ENCODE measurements at regions not wholly inside any gene's neighbourhood (a gene's known extent, or its start where the extent isn't known, plus 50 kb on each side); places are given as distances from the start of the nearest gene placed in this dataset.

GRCh38 chr2:82487354-82487753 lies 1971.7 kb downstream of the SUCLG1 start:
- H3K4me1 ChIP-seq = no peaks in the 10 kb centered on the region
- H3K4me3 ChIP-seq = no peak overlapping the region
- H3K27ac ChIP-seq = no peak overlapping the region
- peaks cover 0 to 4% of the 10 kb centered on the region in 2 donors for H3K9me3 ChIP-seq
- no peak for TF ChIP-seq CTCF (IDR thresholded peaks at IDR 0.05)
- H3K27me3 ChIP-seq = no peaks in the 10 kb centered on the region
- intact Hi-C loops (cut with DNase I) = no loop called here
- no peak for ATAC-seq
- no peak for DNase-seq
- no peaks in the 10 kb centered on the region for H3K36me3 ChIP-seq

- Histone ChIP-seq H3K4me3 (no peak overlapping the region), H3K9me3 (peaks cover 0 to 4% of the 10 kb centered on the region in 2 donors), H3K4me1 (no peaks in the 10 kb centered on the region), H3K27me3 (no peaks in the 10 kb centered on the region), H3K36me3 (no peaks in the 10 kb centered on the region), H3K27ac (no peak overlapping the region)
- no peak for ATAC-seq
- intact Hi-C loops (cut with DNase I) = no loop called here
- DNase-seq = no peak
- TF ChIP-seq CTCF (IDR thresholded peaks at IDR 0.05) = no peak
Observed at GRCh38 chr2:82485701-82486100, 1973.4 kb downstream of the SUCLG1 start.

GRCh38 chr2:82481207-82481606 lies 1977.9 kb downstream of the SUCLG1 start:
- Histone ChIP-seq H3K4me3 (no peak overlapping the region), H3K4me1 (no peaks in the 10 kb centered on the region), H3K9me3 (no peaks in the 10 kb centered on the region), H3K27me3 (no peaks in the 10 kb centered on the region), H3K36me3 (no peaks in the 10 kb centered on the region), H3K27ac (no peak overlapping the region)
- ATAC-seq = no peak
- intact Hi-C loops (cut with DNase I) = no loop called here
- DNase-seq = no peak
- TF ChIP-seq CTCF (IDR thresholded peaks at IDR 0.05) = no peak

- ATAC-seq (no peak), DNase-seq (peak in 1 of 4 donors; percentile 32)
Observed at GRCh38 chr2:82478641-82479040, 1980.4 kb downstream of the SUCLG1 start.

GRCh38 chr2:82476094-82476493 lies 1983.0 kb downstream of the SUCLG1 start:
- no peak for TF ChIP-seq CTCF (IDR thresholded peaks at IDR 0.05)
- no peaks in the 10 kb centered on the region for H3K4me1 ChIP-seq
- H3K36me3 ChIP-seq = no peaks in the 10 kb centered on the region
- DNase-seq (no peak), ATAC-seq (no peak)
- no peaks in the 10 kb centered on the region for H3K27me3 ChIP-seq
- H3K27ac ChIP-seq = no peak overlapping the region
- intact Hi-C loops (cut with DNase I) = no loop called here
- H3K9me3 ChIP-seq = no peaks in the 10 kb centered on the region
- H3K4me3 ChIP-seq = no peak overlapping the region

More at GRCh38 chr2:82478641-82479040, 1980.4 kb downstream of the SUCLG1 start:
- H3K4me1 ChIP-seq = no peaks in the 10 kb centered on the region
- no peak overlapping the region for H3K27ac ChIP-seq
- no peaks in the 10 kb centered on the region for H3K36me3 ChIP-seq
- H3K27me3 ChIP-seq = no peaks in the 10 kb centered on the region
- no peaks in the 10 kb centered on the region for H3K9me3 ChIP-seq
- no peak overlapping the region for H3K4me3 ChIP-seq
- TF ChIP-seq CTCF (IDR thresholded peaks at IDR 0.05) = no peak
- intact Hi-C loops (cut with DNase I) = no loop called here

Measured in left lung (tissue), 4 donors.